Tibial nerve (tissue), 4 donors: ENCODE measurements at regions not wholly inside any gene's neighbourhood (a gene's known extent, or its start where the extent isn't known, plus 50 kb on each side); places are given as distances from the start of the nearest gene placed in this dataset.

Source experiments
- EP300 ChIP-seq, 2 donors: sonication (generic); formaldehyde crosslinking; IDR thresholded peaks; one replicate each; pipeline ENCODE4 v1.6.1; 2017; ENCODE audit warnings: antibody characterized with exemption in 2 of 2, mild to moderate bottlenecking in 1 of 2
- POLR2A ChIP-seq, 2 donors: fragments of 450-650 bp; IDR thresholded peaks; one replicate each; pipeline ENCODE4 v1.6.1; 2017; ENCODE audit warnings: antibody characterized with exemption in 2 of 2, mild to moderate bottlenecking in 2 of 2, moderate library complexity in 2 of 2
- TF ChIP-seq, protein P1 (sequence below), 5 experiments: fragments of 200-600 bp in 3 of 5; fragments of 450-650 bp in 2 of 5; sonication (generic) in 3 of 5; IDR thresholded peaks; one replicate each; pipeline ENCODE4 v1.5.1; 2016 to 2019; ENCODE audit warnings: antibody characterized with exemption in 5 of 5, mild to moderate bottlenecking in 3 of 5, moderate library complexity in 2 of 5

DNA sequence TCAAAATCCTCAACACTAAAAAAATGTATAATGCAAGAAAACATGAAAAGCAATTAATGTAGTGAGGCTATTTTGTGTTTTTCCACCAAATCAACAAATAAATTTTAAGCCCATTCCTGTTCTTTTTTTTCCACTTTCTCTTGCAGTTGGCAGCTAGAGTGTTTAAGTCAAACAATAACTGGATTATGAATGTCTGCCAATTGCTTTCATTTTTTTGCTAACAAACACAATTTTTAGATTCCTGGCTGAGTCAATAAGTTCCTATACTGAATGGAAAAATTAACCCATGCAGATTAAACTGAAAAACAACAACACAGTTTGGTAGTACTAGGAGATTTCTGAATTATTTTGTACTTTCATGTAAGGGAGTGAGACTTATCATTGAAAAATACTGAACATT is 232.4 kb downstream of the SLITRK5 start:
- TF ChIP-seq, protein P1, sequence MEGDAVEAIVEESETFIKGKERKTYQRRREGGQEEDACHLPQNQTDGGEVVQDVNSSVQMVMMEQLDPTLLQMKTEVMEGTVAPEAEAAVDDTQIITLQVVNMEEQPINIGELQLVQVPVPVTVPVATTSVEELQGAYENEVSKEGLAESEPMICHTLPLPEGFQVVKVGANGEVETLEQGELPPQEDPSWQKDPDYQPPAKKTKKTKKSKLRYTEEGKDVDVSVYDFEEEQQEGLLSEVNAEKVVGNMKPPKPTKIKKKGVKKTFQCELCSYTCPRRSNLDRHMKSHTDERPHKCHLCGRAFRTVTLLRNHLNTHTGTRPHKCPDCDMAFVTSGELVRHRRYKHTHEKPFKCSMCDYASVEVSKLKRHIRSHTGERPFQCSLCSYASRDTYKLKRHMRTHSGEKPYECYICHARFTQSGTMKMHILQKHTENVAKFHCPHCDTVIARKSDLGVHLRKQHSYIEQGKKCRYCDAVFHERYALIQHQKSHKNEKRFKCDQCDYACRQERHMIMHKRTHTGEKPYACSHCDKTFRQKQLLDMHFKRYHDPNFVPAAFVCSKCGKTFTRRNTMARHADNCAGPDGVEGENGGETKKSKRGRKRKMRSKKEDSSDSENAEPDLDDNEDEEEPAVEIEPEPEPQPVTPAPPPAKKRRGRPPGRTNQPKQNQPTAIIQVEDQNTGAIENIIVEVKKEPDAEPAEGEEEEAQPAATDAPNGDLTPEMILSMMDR (IDR thresholded peaks at IDR 0.05) = no peak
- TF ChIP-seq POLR2A (IDR thresholded peaks at IDR 0.05) (no peak), EP300 (IDR thresholded peaks at IDR 0.05) (no peak)
